IPS DF 19.7 (cell line): ENCODE measurements at regions not wholly inside any gene's neighbourhood (a gene's known extent, or its start where the extent isn't known, plus 50 kb on each side); places are given as distances from the start of the nearest gene placed in this dataset.
"Not testable (repeated sequence)": the region's sequence is repeated elsewhere in the genome, so short reads cannot be mapped to it uniquely, and the experiment has no call there.

ENCODE experiments used
- DNase-seq: peaks from one replicate; pipeline ENCODE4 v3.0.0-alpha.2; 2013; ENCODE audit warnings: low read depth, low spot score

- DNase-seq: no peak
Measured at GRCh38 chr6:141394125-141394536, 738.6 kb upstream of the GJE1 start.

GRCh38 chr6:141393405-141394124, 739.2 kb upstream of the GJE1 start:
- DNase-seq: no peak

GRCh38 chr6:141391135-141391534, 741.6 kb upstream of the GJE1 start:
- DNase-seq: not testable (repeated sequence)

GRCh38 chr6:141388666-141389065, 744.1 kb upstream of the GJE1 start:
- peak; percentile 88 for DNase-seq

- no peak for DNase-seq
Measured at GRCh38 chr6:141370438-141370837, 762.3 kb upstream of the GJE1 start.

- not testable (repeated sequence) for DNase-seq
Measured at GRCh38 chr6:141366796-141367195, 765.9 kb upstream of the GJE1 start.

- DNase-seq: no peak
Measured at GRCh38 chr6:141364694-141365093, 768.0 kb upstream of the GJE1 start.

- no peak for DNase-seq
Measured at GRCh38 chr6:141364232-141364631, 768.5 kb upstream of the GJE1 start.

GRCh38 chr6:141361559-141361958, 771.2 kb upstream of the GJE1 start:
- no peak for DNase-seq

- no peak for DNase-seq
Measured at GRCh38 chr6:141359953-141360352, 772.8 kb upstream of the GJE1 start.

- no peak for DNase-seq
Measured at GRCh38 chr6:141354191-141354955, 778.4 kb upstream of the GJE1 start.

- DNase-seq: no peak
Measured at GRCh38 chr6:141351721-141352120, 781.0 kb upstream of the GJE1 start.

GRCh38 chr6:141349710-141350109, 783.0 kb upstream of the GJE1 start:
- DNase-seq: no peak

GRCh38 chr6:141347906-141348492, 784.7 kb upstream of the GJE1 start:
- no peak for DNase-seq

- DNase-seq: no peak
Measured at GRCh38 chr6:141347086-141347485, 785.6 kb upstream of the GJE1 start.

GRCh38 chr6:141346535-141346934, 786.2 kb upstream of the GJE1 start:
- no peak for DNase-seq

GRCh38 chr6:141337191-141337590, 795.5 kb upstream of the GJE1 start:
- DNase-seq: no peak

- DNase-seq: no peak
Measured at GRCh38 chr6:141335477-141336273, 797.0 kb upstream of the GJE1 start.

GRCh38 chr6:141326925-141327324, 805.8 kb upstream of the GJE1 start:
- DNase-seq: no peak

GRCh38 chr6:141326426-141326825, 806.3 kb upstream of the GJE1 start:
- DNase-seq: no peak

GRCh38 chr6:141321493-141322347, 811.0 kb upstream of the GJE1 start:
- no peak for DNase-seq
